Spleen (tissue), 7 donors: ENCODE measurements at regions not wholly inside any gene's neighbourhood (a gene's known extent, or its start where the extent isn't known, plus 50 kb on each side); places are given as distances from the start of the nearest gene placed in this dataset.

Source experiments
- CTCF ChIP-seq, 11 experiments: fragments of 200-600 bp in 7 of 11; fragments of 450-650 bp in 4 of 11; sonication (generic) in 4 of 11; IDR thresholded peaks in 8 of 11; conservative IDR thresholded peaks in 3 of 11; 1 replicate in 7 of 11; 2 replicates in 4 of 11; pipeline versions ENCODE4 v1.4.0 to v1.8.0; 2016 to 2021; ENCODE audit warnings: antibody characterized with exemption in 11 of 11, inconsistent platforms in 4 of 11, mild to moderate bottlenecking in 1 of 11
- POLR2AphosphoS5 ChIP-seq, 3 donors: sonication (generic); formaldehyde crosslinking; IDR thresholded peaks; one replicate each; pipeline ENCODE4 v1.5.1; 2017; ENCODE audit warnings: antibody characterized with exemption in 3 of 3
- donor health status: DM: no; HTN: no; CAD: no; lungs with moderate emphysema.
- donor health status: DM: no; HTN: no; CAD: no.
- donor health status: DM: no; HTN: no; CAD: no.

DNA sequence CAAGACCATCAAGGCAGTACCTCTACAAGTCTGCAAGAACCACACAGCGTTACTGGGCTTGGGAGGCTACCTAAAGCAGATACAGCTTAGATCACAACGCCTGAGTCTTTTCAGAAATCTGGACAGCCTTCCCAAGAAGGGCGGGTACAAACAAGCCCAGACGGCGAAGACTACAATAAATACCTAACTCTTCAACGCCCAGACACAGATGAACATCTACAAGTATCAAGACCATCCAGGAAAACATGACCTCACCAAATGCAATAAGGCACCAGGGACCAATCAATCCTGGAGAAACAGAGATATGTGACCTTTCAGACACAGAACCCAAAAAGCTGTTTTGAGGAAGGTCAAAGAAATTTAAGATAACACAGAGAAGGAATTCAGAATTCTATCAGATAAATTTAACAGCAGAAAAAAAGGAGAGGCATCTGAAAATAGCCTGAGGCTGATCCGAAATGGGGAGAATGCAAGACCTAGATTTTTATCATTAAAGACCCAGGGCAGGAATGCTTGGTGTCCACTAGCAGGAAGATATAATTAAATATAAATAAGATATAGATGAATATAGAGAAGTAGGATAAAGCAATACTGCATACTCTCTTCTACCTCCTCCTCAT is 131.7 kb upstream of the COL21A1 start:
- no peak for TF ChIP-seq CTCF (IDR thresholded peaks at IDR 0.05 in 8 of 11, conservative IDR thresholded peaks at IDR 0.05 in 3 of 11)
- no peak for TF ChIP-seq POLR2AphosphoS5 (IDR thresholded peaks at IDR 0.05)
